Germinal center (tissue), 1 donor: ENCODE measurements at regions not wholly inside any gene's neighbourhood (a gene's known extent, or its start where the extent isn't known, plus 50 kb on each side); places are given as distances from the start of the nearest gene placed in this dataset.
"Not testable (repeated sequence)": the region's sequence is repeated elsewhere in the genome, so short reads cannot be mapped to it uniquely, and the experiment has no call there.

Source experiments
- DNase-seq: peaks from one replicate; pipeline ENCODE4 v3.0.0; 2012; ENCODE audit warnings: mixed read lengths, low spot score

DNA sequence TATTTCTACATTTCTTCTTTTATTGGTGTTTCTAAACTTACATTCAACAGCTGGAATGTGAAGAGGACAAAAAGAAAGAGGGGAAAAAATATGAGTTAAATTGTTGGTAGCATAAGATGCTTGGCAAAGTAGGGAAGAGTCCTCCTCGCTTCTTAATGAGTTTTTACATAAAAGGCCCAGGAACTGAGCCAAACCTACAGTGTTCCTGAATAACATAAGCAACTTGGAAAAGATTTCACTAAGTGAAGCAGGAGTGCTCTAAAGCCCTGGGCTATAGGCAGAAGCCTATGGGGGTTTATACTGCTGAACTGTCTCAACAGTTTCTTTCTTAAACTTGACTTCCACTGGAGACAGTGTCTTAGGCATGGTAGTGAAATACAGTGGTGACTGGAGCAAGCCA, 115.0 kb upstream of the USP25 start:
- DNase-seq: no peak

DNA sequence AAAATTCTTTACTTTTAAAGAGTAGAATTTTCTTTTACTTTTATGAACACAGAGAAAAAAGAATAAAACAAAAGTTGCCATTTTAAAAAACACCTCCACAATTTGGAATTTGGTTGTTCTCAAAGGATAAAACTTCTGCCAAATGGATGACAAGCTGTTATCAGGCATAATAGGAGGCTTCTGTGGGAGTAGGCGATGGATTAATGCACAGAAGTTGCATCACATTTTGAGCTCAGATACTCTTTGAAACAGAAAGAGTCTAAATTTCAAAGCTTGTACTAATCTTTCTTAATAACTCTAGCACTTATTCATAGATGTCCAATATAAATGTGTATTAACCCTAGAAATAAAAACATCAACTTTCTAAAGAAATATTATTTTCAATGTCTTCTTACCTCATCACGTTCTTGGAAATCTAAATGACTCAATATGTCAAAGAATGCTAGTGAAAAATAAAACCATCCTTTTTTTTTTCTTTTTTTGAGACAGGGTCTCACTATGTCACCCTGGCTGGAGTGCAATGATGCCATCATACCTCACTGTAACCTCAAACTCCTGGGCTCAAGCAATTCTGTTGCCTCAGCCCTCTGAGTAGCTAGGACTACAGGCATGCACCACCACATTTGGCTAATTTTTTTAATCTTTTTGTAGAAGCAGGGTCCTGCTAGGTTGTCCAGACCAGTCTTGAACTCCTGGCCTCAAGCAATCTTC, 112.8 kb upstream of the USP25 start:
- no peak for DNase-seq

DNA sequence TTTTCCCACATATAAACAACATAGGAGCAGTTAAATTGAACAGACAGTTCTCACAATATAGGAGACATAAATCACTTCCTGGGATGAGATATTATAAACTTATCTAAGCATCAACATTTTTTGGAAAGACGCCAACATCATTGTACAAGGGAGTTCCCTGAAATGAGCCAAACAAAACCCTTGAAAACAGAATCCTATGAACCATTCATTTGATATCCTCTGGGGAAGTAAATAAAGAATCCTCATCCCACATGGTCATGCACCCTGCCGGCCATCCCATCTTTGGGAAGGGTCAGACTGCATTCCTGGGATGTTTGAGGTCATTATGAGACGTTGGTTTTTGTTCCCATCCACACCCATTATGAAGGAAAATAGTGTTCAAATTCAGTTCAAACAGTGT, 111.8 kb upstream of the USP25 start:
- no peak for DNase-seq

DNA sequence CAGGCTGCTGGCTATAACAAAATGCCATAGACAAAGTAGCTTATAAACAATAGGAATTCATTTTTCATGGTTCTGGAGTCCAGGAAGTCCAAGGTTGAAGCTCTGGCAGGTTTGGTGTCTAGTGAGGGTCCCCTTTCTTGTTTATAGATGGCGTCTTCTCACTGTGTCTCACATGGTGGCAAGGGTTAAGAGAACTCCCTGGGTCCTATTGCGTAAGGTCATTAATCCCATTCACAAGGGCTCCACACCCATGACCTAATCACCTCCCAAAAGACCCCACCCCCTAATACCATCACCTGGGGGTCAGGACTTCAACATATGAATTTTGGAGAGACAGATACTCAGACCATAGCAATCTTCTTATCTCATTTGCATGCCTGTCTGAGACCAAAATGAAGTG, 108.9 kb upstream of the USP25 start:
- no peak for DNase-seq

DNA sequence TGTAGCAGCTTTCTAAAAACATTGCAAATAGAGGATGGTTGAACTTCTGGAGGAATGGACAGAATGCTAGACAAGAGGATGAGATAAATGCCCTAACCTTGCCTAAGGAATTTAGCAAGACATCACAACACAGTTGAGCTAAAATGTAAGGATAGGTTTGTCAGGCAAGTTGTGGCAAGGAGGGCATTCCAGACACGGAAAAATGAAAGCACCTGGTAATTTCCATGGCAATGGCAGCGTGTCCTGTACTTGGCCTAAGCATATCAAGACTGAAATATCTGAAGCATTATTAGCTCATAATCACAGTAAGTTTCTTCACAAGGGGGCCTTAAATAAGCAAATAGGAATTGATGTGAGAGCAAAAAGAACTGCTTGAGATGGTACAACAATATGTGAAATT, 105.1 kb upstream of the USP25 start:
- no peak for DNase-seq

DNA sequence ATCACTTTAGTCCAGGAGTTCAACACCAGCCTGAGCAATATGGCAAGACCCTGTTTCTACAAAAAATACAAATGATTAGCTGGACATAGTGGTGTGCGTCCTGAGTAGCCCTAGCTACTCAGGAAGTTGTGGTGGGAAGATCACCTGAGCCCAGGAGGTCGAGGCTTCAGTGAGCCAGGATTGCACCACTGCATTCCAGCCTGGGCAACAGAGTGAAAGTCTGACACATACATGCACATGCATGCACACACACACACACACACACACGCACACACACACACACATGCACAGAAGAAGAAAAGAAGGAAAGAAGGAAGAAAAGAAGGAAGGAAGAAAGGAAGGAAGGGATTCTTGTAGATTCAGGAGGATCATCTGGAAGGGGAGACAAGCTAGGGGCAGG, 104.4 kb upstream of the USP25 start:
- DNase-seq: no peak

DNA sequence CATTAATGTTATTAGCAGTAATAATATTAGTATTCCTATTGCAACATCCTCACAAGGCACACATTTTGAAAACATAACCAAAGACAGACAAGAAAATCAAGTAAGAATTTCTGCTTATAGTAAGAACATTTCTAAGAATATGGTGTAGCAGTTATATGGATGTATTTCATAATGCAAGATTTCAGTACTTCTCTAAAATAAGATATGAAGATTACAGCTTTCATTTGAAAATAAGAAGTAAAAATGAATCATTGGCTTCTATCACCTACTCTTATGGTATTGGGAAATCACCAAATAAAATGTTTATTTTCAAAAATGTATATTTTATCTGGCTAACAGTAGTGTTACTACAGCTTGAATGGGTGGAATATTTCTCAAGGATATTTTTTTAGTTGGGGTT, 103.8 kb upstream of the USP25 start:
- DNase-seq: no peak

DNA sequence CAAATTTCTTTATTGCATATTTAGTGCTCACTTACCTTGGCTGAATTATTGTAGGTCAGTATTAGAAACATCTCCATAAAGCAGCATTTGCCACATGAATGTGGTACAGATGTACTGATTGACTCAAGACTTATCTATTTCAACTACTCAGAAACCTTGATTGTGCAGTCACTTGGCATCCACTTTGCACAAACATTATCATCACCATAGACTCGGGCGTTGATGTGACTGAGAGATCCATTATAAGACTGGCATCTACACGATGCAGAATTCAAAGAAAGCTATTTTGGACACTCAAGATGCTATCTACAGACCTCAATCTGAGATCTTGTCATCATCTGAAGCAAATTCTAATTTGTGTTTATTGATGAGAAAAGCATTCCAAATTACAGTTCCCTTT, 102.8 kb upstream of the USP25 start:
- no peak for DNase-seq

DNA sequence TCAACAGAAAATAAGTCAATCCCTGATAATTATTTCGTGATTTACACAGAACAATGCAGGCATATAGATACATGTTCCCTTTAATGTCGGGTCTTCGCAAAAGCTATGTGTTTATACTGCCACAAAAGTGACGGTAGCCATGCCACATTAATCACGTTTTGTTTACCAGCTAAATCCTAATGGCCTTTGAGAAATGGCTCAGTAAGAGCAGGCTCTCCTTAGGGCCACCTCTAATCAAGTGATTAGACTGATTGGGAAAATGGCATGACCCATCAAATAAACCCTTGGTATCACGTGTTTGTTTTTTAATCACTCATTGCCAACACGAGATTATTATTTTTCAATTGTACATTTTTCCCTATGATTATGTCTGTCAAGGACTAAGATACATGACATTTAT, 102.0 kb upstream of the USP25 start:
- no peak for DNase-seq

DNA sequence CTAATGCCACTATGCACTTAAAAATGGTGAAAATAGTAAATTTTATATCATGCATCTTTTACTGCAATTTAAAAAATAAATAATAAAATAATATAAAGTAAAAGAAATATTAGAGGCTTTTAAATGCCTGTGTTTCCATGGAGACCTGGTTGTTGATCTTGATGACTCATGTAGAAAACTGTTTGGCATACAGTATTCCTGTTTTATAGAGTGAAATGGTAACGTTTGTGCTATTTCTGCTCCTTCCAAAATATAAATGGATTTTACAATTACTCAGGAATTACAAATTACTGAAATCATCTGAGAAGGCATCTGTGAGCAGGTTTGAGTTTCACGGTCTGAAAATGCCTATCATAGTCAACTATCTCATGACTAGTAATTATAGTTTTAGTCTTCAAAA, 98.4 kb upstream of the USP25 start:
- no peak for DNase-seq

DNA sequence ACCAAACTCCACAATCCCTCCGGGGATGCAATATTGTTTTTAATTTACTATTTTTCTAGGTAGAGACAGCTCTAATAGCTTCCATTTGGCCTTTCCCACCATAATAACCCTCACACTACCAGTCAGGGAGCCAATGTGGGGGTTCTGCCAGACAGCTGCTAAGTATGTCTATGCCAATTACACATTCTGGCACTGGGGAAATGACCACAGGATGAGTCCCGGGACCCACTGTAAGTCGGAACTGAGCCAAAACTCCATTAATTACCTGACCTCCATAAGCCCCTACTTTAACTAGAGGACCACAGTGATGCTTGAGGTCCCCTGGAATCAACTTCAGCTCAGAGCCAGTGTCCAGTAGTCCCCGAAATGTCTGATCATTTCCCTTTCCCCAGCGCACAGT, 95.2 kb upstream of the USP25 start:
- not testable (repeated sequence) for DNase-seq

DNA sequence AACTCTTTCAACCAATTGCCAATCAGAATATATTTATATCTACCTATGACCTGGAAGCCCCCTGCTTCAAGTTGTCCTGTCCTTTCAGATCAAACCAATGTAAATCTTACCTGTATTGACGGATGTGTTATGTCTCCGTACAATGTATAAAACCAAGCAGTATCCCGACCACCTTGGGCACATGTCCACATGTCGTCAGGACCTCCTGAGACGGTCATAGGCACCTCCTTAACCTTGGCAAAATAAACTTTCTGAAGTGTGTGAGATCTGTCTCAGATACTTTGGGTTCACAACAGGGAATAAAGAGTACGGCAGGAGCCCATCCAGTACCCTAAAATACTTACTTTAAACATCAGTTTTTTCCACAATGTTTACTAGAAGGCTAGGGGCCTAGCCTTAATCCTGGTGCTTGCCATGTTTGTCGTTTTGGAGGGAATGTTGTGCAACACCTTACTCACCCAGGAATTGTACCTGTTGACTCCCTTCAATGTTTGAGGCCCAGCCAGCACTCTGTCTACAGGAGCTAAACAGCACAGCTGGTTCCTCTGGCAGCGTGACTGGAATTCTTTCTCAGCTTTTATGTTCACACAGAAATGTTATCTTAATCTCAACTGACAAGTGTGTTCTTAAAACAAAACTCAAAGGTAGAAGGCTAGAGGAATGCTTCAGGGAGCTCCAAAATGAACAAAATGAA, 90.8 kb upstream of the USP25 start:
- DNase-seq: no peak

DNA sequence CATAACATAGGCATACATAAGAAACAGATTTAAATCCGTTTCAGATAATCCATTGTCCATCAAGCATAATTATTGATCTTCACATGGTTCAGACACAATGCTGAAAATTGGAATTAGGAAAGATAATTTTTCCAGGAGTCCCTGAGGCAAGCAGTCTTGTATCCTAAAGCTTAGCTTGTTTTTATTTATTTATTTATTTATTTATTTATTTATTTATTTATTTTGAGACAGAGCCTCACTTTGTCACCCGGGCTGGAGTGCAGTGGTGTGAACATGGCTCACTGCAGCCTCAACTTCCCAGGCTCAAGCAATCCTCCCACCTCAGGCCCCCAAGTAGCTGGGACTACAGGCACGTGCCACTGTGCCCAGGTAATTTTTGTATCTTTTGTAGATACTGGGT, 89.7 kb upstream of the USP25 start:
- not testable (repeated sequence) for DNase-seq

DNA sequence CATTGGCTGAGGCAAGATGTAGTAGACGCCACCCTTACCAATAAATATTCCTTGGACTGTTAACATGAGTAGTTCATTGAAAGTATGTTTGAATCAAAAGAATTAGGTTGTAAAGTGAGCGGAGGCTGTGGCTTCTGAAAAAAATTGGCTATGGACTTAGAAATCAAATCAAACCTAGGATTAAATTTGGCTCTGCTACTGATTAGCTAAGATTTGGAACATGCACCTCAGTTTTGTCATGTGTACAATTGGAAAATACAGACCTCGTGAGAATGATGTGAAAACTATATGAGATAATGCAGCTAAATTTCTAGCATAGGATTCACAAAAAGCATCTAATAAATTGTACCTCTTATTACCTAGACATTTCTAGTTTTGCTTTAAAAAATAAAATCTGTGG, 85.3 kb upstream of the USP25 start:
- DNase-seq: no peak

DNA sequence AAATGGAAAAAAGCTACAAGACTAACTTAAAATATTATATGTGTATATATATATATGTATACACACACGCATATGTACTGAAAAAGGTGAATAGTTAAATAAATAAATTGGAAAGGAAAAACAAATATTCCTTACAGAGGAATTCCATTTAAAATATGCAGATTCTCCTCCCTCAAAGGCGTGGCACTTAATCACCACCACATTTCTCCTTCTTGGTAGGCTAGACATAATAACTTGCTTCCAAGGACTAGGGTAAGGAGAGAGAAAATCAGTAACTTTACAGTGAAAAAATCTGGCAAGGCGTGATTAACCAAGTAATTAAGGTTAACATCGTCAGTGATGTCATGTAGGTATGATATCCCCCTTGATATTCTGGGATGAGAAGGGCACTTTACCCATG, 84.0 kb upstream of the USP25 start:
- no peak for DNase-seq

DNA sequence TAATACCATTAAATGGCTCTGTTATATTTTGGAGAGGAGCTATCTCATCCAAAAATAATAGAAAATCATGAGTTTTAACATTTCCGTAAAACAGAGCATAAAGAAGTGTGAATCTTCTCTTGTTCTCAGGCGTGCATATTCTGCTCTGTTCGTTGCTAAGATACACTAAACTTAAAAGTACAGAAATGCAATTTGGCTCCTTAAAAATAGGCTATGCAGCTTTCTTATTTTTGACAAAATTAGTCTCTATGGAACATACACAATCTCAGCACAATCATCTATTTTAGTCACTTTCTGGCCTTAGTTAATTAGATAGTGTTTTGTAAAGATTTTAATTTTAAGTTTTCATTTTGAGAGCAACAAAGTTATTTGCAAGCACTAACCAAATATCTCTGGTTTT, 79.0 kb upstream of the USP25 start:
- DNase-seq: no peak

DNA sequence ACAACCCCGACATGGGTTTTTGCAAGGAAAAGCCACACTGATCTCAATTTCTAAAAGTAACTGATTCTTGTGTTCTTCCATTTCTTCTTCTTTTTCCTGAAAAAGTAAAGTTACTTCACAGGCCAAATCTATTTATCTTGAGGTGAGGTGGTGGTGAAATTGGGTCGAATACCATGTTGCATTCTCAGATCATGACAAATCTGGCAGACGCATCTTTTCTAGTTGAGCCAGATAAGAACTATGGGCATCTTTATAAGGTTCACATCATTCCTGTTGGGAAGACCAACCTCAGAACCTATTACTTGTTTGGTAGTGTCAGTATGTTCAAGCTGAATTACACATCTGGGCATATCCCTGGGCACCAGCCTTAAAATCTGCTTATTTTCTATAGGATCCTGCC, 78.6 kb upstream of the USP25 start:
- no peak for DNase-seq

DNA sequence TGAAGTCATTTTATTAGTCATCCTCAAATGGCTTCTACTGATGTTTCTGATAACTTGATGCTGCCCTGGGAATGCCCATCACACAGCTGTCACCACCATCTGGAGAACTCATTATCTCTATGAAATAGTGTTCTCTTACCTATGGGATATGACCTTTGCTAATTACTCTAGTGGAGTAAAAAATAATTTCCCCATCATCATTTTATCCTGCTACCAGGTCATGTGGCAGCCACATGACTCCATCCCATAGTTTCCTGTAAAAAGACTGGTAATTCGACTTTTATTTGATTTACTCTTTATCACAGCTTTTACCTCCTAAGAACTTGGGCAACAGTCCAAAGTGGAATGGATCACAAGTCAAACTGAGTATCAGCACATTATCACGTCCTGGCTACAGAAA, 76.1 kb upstream of the USP25 start:
- DNase-seq: no peak

DNA sequence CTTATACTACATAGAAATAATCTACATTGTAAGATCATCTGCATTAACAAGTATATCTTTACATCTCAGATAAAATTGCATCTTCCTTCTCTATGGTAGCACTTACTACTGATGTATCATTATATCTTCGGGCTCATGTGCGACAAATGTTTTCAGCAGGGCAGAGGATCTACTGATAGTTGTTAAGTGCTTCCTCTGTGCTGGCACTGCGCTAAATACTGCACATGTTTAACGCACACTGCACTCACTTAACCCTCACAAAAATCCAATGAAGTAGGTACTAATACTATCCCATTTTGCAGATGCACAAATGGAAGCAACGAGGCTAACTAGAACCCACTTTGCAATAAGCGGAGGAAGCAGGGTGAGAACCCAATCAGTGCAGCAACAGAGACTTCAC, 75.6 kb upstream of the USP25 start:
- DNase-seq: no peak

DNA sequence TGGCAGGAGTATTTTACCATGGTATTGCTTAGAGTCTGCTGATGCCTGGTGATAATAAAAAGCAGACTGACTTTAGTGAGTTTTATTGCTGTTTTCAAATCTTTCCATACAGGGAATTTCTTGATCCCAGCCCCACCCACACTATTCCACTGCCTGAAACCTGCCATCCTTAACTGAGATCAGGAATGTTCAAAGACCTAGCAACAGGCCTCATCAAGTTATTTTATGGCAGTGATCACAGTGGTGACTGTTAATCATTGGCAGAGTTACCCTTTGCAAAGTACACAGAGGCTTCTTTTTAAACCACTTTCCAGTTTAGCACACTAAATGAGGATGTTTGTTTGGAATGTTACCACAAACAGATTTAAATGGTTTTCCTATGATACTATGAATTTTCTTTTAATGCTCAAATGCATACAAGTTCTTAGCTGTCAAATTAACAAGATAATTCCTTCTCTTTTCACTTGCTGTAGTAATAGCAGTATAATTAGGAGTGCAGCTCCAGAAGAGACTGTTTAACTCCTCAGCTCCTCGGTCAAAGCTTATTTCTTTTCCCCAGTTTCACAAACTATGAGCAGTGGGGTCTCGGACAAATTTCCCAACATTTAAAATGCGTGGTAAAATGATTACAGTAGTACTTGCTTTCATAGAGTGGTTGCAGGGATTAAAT, 69.9 kb upstream of the USP25 start:
- no peak for DNase-seq

DNA sequence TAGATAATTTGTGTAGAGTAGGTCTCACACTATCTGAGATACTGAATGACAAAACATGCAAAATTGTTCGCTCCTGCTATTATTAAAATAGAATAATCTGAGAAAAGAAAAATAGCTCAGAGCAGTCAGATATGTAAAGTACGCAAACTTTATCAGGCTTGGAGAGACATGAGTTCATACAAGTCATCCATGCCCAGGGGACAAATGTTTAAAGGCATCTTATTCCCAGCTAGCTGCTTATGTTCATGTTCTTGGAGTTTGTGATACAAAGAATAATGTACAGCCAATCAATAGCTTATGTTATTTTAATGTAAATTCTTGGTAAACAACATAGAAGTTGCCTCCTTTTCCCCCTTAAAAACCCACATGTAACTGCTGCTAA, 69.4 kb upstream of the USP25 start:
- DNase-seq: no peak

DNA sequence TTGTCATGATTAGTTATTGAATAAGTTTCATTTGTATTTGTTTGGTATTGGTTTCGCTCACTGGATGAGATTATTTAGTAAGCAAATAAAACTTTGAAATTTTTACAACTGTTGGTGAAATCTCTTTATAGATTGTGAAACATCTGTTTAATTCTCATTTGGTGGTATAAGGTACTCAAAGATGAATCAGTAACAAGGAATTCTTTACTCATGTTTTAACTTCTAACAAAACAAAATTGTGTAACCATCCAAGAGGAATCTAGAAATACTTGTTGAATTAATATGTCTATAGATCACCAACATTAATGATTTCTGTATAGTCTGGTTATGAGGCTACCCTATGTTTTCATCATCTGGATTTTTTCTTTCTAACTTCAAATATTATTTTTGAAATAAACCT, 62.8 kb upstream of the USP25 start:
- DNase-seq: no peak

DNA sequence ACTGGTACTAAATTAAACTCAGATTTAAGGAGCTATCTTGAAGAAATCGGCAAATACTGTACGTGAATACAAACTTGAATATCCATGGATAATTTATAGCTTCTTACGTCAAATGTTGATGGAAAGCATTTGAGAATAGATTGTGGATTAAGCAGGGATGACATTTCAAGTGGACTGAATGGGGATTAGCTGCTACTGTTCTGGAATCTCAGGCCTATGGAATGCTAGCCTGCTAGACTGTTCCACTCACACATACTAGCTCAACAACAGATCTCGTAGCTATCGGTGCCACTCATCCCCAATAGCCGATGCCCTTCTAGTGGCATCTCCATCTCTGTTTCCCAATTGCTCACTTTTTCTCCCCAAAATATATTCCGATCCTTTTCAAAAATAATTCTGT, 62.0 kb upstream of the USP25 start:
- no peak for DNase-seq

DNA sequence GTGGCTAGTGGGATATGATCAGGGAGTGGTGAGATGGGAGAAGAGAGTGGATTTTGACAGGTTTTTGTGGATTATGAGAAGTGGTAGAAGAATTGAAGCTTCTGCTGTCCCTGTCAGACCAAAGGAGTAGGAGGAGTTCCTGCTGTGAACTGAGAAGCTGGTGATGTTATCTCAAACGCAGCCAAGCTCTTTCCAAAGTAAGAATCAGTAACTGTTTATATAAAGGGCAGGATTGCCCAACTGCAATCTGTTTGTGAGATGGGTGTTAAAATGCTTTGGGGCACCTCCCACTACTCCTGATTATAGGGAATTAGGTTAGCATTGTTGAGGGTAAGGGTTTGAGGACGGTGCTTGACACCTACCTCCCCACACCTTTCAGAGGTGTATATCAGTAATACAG, 60.5 kb upstream of the USP25 start:
- no peak for DNase-seq
